Posterior vena cava (tissue), 2 donors: ENCODE measurements at regions not wholly inside any gene's neighbourhood (a gene's known extent, or its start where the extent isn't known, plus 50 kb on each side); places are given as distances from the start of the nearest gene placed in this dataset.
"Not testable (repeated sequence)": the region's sequence is repeated elsewhere in the genome, so short reads cannot be mapped to it uniquely, and the experiment has no call there.

ENCODE experiments used
- DNase-seq: peaks from one replicate; pipeline ENCODE4 v3.0.0-alpha.2; 2020; ENCODE audit warnings: low spot score
- intact Hi-C, 2 donors: fragments of 100-400 bp; cut with DNase I; formaldehyde crosslinking; loops; one replicate each; pipeline versions ENCODE4 v1.14.1 to v1.14.2; 2022 to 2023
- donor health status: DM: yes; HTN: yes; CAD: no.
- donor health status: DM: yes; HTN: yes; CAD: no.

DNA sequence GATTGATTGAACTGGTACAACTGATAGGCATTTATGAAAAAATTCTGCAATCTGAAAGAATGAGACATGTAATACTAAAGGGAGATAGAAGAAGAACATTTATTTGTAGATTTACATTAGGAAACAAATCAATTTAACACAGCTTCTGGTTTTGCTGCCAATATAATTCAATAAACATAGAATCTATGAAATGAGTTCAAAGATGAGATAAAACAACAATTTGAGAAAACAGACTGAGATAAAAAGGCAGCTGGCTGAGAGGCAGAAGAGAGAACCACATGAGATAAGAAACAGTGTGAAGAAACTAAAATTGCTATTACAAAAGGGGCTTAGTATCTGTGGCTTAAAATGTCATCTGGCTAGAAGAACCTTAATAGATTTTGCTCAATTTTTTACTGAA, 176.6 kb downstream of the PYDC2 start:
- intact Hi-C loops = no loop called here
- no peak for DNase-seq

DNA sequence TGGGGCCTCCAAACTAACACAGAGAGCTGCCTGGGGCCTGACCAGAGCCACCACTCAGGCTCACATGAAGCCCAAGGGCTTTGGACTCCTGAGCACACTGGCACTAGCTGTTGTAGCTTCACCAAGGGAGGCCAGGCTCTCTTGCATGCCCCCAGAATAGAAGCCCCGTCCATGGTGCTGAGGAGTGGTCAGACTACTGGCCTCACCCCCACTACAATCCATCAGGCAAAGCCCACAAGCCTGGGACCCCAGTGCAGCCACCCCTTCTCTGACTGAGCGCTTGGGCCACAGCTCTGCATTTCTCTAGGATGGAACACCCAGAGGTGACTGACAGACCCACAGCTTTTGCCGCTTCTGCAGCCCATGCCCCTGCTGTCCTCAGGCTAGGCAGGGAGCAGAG, 180.8 kb downstream of the PYDC2 start:
- DNase-seq = no peak
- intact Hi-C loops = no loop called here

DNA sequence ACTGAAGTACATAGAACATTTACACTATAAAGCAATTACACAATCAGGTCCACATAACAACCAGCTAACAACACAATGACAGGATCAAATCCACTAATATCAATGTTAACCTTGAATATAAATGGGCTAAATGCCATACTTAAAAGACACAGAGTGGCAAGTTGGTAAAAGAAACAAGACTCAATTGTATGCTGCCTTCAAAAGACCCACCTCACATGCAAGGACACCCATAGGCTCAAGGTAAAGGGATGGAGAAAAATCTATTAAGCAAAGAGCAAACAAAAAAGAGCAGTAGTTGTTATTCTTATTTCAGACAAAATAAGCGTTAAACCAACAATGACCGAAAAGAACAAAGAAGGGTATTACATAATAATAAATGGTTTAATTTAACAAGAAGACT, 183.3 kb downstream of the PYDC2 start:
- intact Hi-C loops = no loop called here
- no peak for DNase-seq

DNA sequence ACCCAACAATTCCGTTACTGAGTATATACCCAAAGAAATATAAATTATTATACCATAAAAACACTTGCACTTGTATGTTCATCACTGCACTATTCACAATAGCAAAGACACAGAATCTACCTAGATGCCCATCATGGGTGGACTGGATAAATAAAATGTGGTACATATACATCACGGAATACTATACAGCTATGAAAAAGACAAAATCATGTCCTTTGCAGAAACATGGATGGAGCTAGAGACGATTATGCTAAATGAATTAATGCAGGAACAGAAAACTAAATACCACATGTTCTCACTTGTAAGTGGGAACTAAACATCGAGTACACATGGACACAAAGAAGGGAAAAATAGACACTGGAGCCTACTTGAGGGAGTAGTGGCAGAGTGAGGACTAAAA, 185.3 kb downstream of the PYDC2 start:
- DNase-seq = no peak
- intact Hi-C loops = no loop called here

DNA sequence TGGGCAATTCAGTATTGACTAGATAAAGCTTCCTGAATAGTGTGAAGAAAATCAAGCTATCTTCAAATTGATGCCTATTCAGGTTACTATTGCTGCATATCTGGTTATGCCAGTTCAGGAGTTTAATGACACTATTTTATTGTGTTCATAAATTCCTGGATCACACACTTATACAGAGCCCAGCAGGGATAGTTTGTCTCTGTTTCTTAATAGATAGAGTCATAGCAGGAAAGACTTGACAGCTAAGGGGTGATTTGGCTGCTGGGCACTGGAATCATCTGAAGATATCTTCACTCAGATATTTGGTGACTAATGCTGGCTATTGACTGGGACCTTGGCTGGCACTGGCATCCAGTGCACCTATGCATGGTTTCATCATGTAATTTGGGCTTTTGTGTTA, 187.8 kb downstream of the PYDC2 start:
- DNase-seq = no peak
- intact Hi-C loops = no loop called here

DNA sequence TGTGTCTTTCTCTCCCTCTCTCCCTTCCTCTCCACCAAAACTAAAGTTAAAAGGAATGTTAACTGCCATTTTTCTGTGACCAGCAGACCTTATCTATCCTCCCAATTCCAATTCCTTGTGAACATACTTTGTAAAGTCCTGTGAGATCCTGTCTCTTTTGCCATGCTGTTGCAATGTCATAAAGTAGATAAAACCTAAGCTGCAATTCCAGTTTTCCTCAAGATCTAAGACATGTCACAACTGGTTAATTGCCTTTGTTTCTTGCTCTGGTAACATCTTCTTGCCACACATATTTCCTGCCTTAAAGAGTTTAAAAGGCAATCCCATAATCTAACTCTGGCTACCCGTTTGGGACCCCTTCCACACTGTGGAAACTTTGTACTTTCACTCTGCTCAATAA, 188.7 kb downstream of the PYDC2 start:
- no peak for DNase-seq
- intact Hi-C loops = no loop called here

DNA sequence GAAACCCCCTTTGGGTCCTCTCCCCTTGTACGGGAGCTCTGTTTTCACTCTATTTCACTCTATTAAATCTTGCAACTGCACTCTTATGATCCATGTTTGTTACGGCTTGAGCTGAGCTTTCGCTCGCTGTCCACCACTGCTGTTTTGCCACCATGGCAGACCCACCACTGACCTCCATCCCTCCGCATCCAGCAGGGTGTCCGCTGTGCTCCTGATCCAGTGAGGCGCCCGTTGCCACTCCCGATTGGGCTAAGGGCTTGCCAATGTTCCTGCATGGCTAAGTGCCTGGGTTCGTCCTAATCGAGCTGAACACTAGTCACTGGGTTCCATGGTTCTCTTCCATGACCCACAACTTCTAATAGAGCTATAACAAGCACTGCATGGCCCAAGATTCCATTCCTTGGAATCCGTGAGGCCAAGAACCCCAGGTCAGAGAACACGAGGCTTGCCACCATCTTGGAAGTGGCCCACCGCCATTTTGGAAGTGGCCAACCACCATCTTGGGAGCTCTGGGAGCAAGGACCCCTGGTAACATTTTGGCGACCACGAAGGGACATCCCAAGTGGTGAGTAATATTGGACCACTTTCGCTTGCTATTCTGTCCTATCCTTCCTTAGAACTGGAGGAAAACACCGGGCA, 197.9 kb downstream of the PYDC2 start:
- DNase-seq, intact Hi-C loops: not testable (repeated sequence)

DNA sequence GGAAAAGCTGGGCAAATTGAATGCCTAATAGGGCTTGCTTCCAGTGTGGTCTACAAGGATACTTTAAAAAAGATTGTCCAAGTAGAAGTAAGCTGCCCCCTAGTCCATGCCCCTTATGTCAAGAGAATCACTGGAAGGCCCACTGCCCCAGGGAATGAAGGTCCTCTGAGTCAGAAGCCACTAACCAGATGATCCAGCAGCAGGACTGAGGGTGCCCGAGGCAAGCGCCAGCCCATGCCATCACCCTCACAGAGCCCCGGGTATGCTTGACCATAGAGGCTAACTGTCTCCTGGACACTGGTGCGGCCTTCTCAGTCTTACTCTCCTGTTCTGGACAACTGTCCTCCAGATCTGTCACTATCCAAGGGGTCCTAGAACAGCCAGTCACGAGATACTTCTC, 201.2 kb downstream of the PYDC2 start:
- intact Hi-C loops, DNase-seq: not testable (repeated sequence)

DNA sequence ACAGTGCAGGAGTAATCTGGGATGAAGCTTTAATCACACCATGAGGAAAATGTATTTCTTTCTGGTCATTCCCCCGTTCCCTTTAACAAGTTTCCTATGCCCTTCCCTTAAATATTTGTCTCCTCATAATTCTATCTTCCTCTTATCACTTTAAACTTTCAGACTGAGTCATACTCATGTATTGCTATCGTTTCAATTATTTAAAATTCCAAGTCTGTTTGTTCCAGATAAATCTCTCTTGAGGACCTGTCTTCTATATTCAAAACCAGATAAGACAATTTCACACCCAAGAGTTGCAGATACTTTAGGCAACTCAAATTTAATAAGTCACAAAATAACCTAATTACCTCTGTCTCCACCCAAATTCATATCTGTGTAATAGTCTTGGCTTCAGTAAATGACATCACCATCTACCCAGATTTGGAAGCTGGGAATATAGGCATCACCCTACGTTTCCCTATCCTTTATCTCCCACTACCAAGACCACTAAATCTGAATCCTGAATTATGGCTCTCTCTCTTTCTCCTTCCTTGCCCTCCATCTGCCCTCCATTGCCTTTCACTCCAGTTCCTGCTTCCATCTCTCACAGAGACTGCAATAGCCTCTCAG, 220.1 kb downstream of the PYDC2 start:
- DNase-seq = no peak
- intact Hi-C loops = no loop called here

DNA sequence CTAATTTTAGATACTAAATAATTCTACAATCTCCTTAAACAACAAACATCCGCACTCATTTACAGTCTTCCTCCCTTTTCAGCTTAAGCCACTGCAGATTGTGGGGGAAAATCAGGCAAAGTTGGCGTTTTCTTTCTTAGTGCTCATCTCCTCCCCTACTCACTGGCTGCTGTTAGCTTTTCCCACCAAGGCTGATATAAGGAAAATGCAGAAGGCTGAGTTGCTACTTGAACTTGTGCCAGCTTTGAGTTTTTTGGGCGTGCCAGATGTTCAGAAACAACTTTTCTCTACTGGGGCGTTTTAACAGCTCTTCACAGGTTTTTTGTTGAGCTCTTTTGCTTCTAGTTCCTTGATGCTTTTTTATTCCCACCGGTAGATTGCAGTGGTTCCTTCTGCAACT, 222.0 kb downstream of the PYDC2 start:
- intact Hi-C loops = no loop called here
- no peak for DNase-seq

DNA sequence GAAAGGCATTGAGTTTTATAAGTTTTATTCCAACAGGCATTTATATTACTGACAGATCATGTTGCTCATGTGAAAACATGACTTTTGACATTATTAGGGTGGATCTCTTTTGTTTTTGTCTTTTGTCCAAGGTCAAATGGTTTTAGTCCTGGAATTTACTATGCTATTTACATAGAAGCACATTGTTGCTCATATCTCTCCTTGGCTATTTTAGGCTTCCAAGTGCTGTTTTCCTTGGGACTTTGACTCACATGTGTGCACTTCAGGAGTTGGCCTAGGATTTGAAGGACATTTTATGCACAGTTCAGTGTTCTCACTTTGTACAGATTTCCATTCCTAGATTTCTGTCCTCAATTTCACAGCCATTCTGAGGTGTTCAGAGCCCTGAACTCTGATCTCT, 225.7 kb downstream of the PYDC2 start:
- DNase-seq = no peak
- intact Hi-C loops = no loop called here

DNA sequence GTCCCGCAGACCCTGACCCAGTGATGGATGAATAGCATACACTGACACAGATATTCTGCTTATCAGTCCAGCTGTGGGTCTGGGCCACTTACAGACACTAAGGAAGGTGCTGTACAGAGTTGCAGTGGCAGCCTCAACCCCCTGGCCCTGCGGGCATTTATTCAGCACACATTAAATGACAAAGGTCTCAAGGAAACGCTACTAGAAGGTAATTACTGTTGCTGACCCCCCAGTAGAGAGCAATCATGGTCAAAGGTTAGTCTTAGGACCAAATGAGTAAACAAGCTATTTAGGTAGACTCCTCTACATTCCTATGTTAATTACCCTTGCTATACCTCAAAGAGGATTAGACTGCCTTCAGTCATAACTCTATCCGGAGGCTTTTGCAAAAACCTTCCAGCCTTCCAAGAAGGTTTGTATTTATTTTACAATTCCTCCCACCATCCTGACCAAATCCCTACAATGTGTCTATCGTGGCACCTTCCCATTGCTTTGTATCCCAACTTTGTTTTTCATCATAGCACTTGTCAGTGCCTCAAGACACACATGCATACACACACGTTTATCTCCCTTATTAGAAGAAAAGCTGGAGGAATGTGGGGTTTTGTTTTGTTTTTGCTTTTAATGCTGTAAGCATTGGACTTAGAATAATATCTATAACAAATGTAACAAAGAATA, 227.9 kb downstream of the PYDC2 start:
- DNase-seq = no peak
- intact Hi-C loops = no loop called here

DNA sequence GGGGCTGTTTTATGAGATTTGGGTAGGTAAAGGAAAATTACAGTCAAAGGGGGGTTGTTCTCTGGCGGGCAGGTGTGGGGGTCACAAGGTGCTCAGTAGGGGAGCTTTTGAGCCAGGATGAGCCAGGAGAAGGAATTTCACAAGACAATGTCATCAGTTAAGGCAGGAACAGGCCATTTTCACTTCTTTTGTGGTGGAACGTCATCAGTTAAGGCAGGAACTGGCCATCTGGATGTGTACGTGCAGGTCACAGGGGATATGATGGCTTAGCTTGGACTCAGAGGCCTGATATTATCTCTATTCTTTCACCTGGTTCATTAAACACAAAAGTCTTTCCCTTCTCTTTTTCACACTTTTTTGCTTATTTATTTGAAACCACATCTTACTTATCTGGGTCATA, 230.2 kb downstream of the PYDC2 start:
- DNase-seq, intact Hi-C loops: not testable (repeated sequence)

DNA sequence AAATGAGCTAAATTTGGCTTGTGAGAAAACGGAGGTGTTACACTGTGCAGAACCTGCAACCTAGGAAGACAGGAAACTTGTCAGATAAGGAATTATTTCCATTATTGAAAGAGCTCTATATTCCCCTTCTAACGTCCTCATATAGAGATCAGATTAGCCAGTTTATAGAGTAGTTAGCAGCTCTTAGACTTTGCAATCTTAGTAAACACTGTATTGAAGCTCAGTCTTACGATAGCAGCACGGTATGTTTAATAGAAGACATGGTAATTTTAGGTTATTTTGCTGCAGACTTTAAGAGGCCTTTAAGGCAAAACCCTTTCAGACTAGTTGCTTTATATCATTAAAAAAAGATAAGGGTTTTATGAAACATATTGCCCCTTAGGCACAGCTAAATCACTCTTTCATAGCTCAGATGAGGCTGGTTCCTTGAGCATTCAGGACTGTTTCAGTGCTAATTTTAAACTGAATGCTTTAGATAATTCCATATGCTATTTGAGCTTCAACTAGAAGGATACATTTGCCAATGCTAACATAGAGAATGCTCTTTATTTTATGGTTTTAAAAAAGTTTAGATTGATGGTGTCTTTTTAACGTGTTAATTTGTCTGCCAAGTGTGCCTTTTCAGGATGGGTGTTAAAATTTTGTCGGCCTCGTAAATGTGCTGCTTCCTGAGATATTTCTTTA, 234.3 kb downstream of the PYDC2 start:
- intact Hi-C loops = no loop called here
- no peak for DNase-seq

DNA sequence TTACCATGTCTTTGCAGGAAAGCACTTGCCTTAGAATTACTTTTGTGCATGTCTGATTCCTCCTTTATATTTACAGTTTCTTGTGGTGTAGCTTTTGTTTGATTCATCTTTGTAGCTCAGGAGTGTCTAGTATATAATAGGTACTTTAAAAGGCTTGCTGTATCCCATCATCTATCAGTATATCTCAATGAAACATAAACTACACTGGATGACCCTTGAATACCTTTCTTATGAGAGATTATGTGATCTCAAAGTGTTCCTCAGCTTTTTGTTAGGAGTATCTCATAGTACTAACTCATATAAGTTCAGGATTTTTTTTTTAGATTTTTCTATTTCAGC, 234.8 kb downstream of the PYDC2 start:
- no peak for DNase-seq
- intact Hi-C loops = no loop called here

DNA sequence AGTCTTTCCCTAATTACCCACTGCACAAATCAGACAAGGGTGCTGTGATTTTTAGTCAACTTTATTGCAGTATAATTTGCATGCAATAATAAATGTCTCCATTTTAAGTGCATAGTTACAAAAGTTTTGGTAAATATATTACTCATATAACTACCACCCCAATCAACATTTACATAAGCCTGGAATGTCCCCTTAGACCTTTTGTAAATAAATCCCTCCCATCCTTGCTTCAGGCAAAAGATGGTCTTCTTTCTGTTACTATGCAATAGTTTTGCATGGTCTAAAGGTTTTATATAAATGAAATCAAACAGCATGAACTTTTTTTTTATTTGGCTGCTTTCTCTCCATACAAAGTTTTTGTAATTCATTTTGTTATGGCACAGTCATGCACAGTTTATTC, 235.4 kb downstream of the PYDC2 start:
- DNase-seq = no peak
- intact Hi-C loops = no loop called here

DNA sequence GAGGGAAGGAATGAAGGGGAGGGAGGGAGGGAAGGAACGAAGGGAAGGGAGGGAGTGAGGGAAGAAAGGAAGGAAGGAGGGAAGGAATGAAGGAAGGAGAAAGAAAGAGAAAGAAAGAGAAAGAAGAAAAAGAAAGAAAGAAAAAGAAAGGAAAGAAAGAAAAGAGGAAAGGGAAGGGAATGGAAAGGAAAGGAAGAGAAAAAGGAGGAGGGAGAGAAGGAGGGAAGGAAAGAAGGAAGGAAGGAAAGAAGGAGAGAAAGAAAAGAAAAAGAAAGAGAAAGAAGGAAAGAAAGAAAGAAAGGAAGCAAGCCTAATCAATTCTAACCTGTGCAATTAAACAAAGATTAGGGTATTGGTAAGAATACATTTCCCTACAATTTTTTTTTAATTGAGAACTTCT, 238.6 kb downstream of the PYDC2 start:
- intact Hi-C loops = no loop called here
- DNase-seq = no peak

DNA sequence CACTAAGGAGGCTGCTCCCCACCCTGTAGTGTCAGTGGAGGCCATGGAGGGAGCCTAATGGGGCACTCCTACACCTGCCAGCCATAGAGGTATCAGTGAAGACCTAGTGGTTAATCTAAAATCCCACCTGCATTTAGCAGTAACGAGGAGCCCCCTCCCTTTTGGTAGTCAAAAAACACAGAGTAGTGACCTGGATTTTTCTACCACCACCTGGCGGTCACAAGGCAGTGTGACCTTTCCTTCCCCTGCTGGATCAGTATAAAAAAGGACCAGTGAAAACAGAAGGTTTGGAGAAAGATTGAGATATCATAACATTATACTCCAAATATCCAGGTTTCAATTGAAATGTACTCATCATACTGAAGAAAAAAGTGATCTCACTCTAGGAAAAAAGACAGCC, 241.2 kb downstream of the PYDC2 start:
- DNase-seq = no peak
- intact Hi-C loops = no loop called here

DNA sequence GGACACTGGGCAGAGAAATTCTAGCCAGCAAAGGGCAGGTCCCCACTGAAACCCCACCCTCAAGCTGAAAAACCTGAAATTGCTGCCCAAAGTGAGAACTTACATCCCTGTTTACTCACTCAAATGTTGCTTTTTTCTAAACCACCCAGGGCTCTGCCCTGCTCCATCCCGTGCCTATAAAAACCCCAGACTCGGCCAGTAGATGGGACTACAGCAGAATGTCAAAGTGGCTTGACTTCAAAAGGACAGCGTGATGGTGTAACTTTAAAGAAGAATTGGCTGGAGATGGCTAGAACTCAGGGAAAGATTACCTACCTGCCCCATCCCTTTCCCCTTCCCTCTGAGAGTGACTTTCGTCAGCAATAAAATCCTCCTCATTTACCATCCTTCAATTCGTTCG, 246.9 kb downstream of the PYDC2 start:
- DNase-seq = no peak
- intact Hi-C loops = no loop called here

DNA sequence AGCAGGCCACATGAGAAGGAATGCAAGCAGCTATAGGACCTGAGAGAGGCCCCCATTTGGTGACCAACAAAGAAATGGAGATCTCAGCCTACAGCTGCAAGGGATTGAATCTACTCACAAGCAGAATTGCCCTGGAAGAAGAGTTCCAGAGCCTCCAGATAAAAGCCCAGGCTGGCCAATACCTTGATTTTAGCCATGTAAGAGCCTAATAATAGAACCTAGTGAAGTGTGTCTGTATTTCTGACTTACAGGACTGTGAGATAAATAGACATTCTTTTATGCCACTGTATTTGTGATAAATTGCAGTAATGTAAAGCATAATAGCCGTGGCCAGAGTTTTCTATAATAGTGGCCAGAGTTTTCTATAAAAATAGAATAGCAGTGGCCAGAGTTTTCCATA, 254.6 kb downstream of the PYDC2 start:
- no peak for DNase-seq
- intact Hi-C loops = no loop called here

DNA sequence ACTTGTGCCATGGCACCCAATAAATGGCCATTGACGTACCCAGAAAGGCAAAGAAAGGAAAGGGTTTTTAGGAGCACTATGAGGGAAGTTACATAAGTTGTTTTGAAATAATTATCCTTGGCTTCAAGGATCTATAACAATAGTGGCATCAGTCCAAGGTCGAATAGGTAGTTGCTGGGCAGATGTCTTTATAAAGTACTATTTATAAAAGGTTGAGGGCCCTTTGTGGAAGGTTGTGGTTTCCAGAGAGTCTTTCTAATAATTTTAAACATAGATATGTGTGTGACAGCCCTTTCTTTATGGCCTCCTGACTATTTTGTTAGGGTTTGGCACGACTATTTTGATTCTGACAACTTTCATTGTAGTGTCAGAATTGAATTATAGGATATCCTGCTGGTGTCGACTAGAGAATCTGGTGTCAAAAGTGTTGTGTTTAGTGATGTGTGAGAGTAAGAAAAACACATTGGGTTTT, 260.5 kb downstream of the PYDC2 start:
- no peak for DNase-seq
- intact Hi-C loops = no loop called here
